ENCODE measurements at regions not wholly inside any gene's neighbourhood (a gene's known extent, or its start where the extent isn't known, plus 50 kb on each side); places are given as distances from the start of the nearest gene placed in this dataset.

DNA sequence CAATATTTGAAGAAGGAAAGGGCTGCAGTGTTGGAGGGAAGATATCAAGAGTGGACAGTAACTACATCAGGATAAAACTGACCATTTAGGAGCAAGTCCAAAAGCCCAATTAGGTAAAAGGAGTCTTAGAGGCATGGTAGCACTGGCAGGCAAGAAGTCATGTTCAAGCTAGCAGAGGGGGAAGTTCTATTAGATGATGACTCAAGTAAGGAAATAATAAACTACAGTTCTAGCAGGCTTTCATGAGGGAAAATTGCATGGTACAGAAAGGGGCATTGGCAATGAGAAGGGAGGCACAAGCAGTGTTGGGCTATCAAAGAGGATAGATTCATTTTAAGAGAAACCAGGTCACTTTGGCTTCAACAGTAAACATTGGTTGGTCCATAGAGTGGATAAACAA lies 156.1 kb upstream of the PTPRK start:
- H3K27me3 ChIP-seq (ENCODE audit: control insufficient read depth in 2 of 2, insufficient read depth in 2 of 2, low read length in 2 of 2), result no peaks in the 10 kb centered on the region
- Mint-ChIP-seq H3K27me3 (ENCODE audit: low read depth in 3 of 3) (no peaks in the 10 kb centered on the region), H3K4me3 (no peak overlapping the region), H3K4me1 (no peaks in the 10 kb centered on the region), H3K36me3 (no peaks in the 10 kb centered on the region), H3K9me3 (peaks cover 0 to 3% (median 0%) of the 10 kb centered on the region in 7 donors), H3K27ac (no peak overlapping the region)
- no peak overlapping the region for H3K9ac ChIP-seq (ENCODE audit: insufficient read depth, low read length, poor library complexity, severe bottlenecking)
- no peak for DNase-seq
- no peak overlapping the region for H3K27ac ChIP-seq (ENCODE audit: low read depth in 1 of 2, low read length in 2 of 2)
- no peak overlapping the region for H2AFZ ChIP-seq (ENCODE audit: insufficient read depth, low read depth, low read length, poor library complexity, severe bottlenecking)
- no peaks in the 10 kb centered on the region for H4K20me1 ChIP-seq (ENCODE audit: insufficient read depth, low read length)
- no peaks in the 10 kb centered on the region for H3K36me3 ChIP-seq (replicated peaks in 1 of 2; ENCODE audit: control insufficient read depth in 1 of 2, insufficient read depth in 2 of 2, low read length in 2 of 2)
- no peaks in the 10 kb centered on the region for H3K9me3 ChIP-seq (replicated peaks in 1 of 2; ENCODE audit: control insufficient read depth in 1 of 2, insufficient read depth in 1 of 2, low read length in 2 of 2)
- H3K4me3 ChIP-seq (replicated peaks in 1 of 3; ENCODE audit: low read depth in 2 of 3, low read length in 3 of 3), result no peak overlapping the region
- TF ChIP-seq, protein P1, sequence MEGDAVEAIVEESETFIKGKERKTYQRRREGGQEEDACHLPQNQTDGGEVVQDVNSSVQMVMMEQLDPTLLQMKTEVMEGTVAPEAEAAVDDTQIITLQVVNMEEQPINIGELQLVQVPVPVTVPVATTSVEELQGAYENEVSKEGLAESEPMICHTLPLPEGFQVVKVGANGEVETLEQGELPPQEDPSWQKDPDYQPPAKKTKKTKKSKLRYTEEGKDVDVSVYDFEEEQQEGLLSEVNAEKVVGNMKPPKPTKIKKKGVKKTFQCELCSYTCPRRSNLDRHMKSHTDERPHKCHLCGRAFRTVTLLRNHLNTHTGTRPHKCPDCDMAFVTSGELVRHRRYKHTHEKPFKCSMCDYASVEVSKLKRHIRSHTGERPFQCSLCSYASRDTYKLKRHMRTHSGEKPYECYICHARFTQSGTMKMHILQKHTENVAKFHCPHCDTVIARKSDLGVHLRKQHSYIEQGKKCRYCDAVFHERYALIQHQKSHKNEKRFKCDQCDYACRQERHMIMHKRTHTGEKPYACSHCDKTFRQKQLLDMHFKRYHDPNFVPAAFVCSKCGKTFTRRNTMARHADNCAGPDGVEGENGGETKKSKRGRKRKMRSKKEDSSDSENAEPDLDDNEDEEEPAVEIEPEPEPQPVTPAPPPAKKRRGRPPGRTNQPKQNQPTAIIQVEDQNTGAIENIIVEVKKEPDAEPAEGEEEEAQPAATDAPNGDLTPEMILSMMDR (IDR thresholded peaks at IDR 0.05), result no peak
- intact Hi-C loops (cut with micrococcal nuclease), result no loop called here
- no peaks in the 10 kb centered on the region for H3K79me2 ChIP-seq (ENCODE audit: insufficient read depth, low read length)
- no peaks in the 10 kb centered on the region for H3K4me1 ChIP-seq (ENCODE audit: control insufficient read depth in 1 of 2, insufficient read depth in 2 of 2, low read length in 2 of 2)
- H3K4me2 ChIP-seq (replicated peaks; ENCODE audit: extremely low read depth, low read length, poor library complexity, severe bottlenecking), result no peak overlapping the region

DNA sequence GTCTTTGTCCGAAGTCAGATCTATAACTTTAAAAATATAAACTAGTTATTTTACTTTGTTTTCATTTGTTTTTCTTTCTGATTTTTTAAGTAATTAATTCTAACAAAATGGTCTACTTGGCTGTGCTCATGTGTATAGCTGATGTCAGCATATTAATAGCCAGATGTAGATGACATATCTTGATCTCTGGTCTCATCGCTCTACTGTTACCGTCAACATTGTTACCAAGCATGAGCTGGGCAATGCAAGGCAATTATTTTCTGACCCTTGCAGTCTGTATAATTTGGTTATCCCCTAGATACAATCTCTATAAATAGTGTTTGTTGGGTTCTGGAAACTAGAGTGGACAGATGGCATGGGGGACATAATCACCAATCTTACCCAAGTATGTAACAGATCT lies 151.6 kb upstream of the PTPRK start:
- no CpG with 5 or more reads among the region's 3 CpGs for WGBS (ENCODE audit: insufficient coverage)
- intact Hi-C loops (cut with micrococcal nuclease), result no loop called here
- Mint-ChIP-seq H3K27ac (no peak overlapping the region), H3K36me3 (no peaks in the 10 kb centered on the region), H3K9me3 (peaks cover 0 to 3% (median 0%) of the 10 kb centered on the region in 7 donors), H3K4me1 (no peaks in the 10 kb centered on the region), H3K27me3 (ENCODE audit: low read depth in 3 of 3) (no peaks in the 10 kb centered on the region), H3K4me3 (no peak overlapping the region)
- Histone ChIP-seq H3K27me3 (ENCODE audit: control insufficient read depth in 2 of 2, insufficient read depth in 2 of 2, low read length in 2 of 2) (no peaks in the 10 kb centered on the region), H3K4me3 (replicated peaks in 1 of 3; ENCODE audit: low read depth in 2 of 3, low read length in 3 of 3) (no peak overlapping the region), H3K9me3 (replicated peaks in 1 of 2; ENCODE audit: control insufficient read depth in 1 of 2, insufficient read depth in 1 of 2, low read length in 2 of 2) (no peaks in the 10 kb centered on the region), H3K79me2 (ENCODE audit: insufficient read depth, low read length) (no peaks in the 10 kb centered on the region), H2AFZ (ENCODE audit: insufficient read depth, low read depth, low read length, poor library complexity, severe bottlenecking) (no peak overlapping the region), H3K4me1 (ENCODE audit: control insufficient read depth in 1 of 2, insufficient read depth in 2 of 2, low read length in 2 of 2) (no peaks in the 10 kb centered on the region), H3K4me2 (replicated peaks; ENCODE audit: extremely low read depth, low read length, poor library complexity, severe bottlenecking) (no peak overlapping the region), H3K9ac (ENCODE audit: insufficient read depth, low read length, poor library complexity, severe bottlenecking) (no peak overlapping the region), H4K20me1 (ENCODE audit: insufficient read depth, low read length) (no peaks in the 10 kb centered on the region), H3K27ac (ENCODE audit: low read depth in 1 of 2, low read length in 2 of 2) (no peak overlapping the region), H3K36me3 (replicated peaks in 1 of 2; ENCODE audit: control insufficient read depth in 1 of 2, insufficient read depth in 2 of 2, low read length in 2 of 2) (no peaks in the 10 kb centered on the region)
- TF ChIP-seq, protein P1 (IDR thresholded peaks at IDR 0.05), result no peak
- no peak for DNase-seq
